Sigmoid colon (tissue), 3 donors: ENCODE measurements at regions not wholly inside any gene's neighbourhood (a gene's known extent, or its start where the extent isn't known, plus 50 kb on each side); places are given as distances from the start of the nearest gene placed in this dataset.

Experiments
- CTCF ChIP-seq, 4 experiments: fragments of 450-650 bp in 3 of 4; fragments of 200-600 bp in 1 of 4; IDR thresholded peaks; one replicate each; pipeline ENCODE4 v1.5.1; 2016 to 2019; ENCODE audit warnings: antibody characterized with exemption in 4 of 4, mild to moderate bottlenecking in 3 of 4, moderate library complexity in 2 of 4
- POLR2A ChIP-seq, 2 donors: fragments of 450-650 bp; IDR thresholded peaks; one replicate each; pipeline ENCODE4 v1.6.1; 2016; ENCODE audit warnings: antibody characterized with exemption in 2 of 2, mild to moderate bottlenecking in 2 of 2, moderate library complexity in 2 of 2

DNA sequence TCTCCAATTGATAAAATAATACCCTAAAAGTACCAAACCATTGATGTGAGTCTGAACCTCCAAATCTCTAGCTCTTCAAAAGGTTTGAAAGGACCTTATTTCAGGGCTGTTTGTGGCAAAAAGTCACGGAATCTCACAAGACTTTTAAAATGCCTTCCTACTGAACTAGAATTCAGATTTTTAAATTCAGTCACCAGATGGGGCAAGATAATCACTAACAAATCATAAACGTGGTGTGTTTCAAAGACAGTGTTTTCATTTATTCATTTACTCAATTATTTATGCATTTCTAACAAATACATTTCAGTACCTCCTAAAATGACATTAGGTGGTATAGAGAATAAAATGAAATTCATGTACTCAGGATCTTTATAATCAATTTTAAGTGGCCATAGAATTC lies 68.2 kb upstream of the SMC2 start:
- TF ChIP-seq CTCF (IDR thresholded peaks at IDR 0.05) (peak in 1 of 4 experiments; percentile 24), POLR2A (IDR thresholded peaks at IDR 0.05) (no peak)
